Hematopoietic multipotent progenitor cell treated with erythropoietin and hydrocortisone succinate and interleukin-3 and kit ligand, for 17 days (in vitro differentiated cells): ENCODE measurements at regions not wholly inside any gene's neighbourhood (a gene's known extent, or its start where the extent isn't known, plus 50 kb on each side); places are given as distances from the start of the nearest gene placed in this dataset.
"Not testable (repeated sequence)": the region's sequence is repeated elsewhere in the genome, so short reads cannot be mapped to it uniquely, and the experiment has no call there.

Experiments used
- DNase-seq: peaks from one replicate; pipeline ENCODE4 v3.0.0-alpha.2; 2015; ENCODE audit warnings: low spot score

DNA sequence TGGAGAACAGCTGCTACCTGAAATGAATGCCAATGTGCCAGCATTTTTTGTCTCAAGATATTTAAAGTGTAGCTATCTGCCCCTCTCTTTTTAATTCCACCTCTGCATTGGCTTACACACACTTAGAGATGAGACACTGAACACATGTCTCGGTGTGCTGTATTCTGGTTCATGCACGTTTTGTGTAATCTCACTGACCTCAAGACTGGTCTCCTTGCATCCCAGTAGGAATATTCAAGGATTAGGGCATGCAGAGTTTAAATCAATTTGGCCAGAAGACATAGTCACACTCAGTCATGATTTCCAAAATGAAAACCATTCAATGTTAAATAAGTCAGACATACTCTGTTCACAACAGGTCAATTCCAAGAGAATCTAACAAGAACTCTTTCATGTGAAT lies 561.8 kb upstream of the TUSC1 start:
- no peak for DNase-seq

DNA sequence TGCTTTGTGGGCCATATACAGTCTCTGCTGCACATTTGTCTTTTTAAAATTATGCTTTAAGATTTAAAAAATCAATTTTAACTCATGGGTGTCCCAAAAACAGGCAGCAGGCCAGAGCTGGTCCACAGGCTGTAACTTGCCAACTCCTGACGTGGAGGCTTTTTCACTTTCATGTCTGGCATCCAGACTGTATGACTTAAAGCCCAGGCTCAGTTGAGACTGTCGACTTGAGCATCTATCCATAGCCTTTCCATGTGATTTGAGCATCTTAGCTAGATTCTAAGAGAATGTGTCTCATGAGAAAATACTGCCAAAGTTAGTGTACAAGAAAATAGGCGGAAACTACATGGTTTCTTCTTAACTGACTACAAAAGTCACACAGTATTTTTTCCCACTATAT lies 559.0 kb upstream of the TUSC1 start:
- no peak for DNase-seq

DNA sequence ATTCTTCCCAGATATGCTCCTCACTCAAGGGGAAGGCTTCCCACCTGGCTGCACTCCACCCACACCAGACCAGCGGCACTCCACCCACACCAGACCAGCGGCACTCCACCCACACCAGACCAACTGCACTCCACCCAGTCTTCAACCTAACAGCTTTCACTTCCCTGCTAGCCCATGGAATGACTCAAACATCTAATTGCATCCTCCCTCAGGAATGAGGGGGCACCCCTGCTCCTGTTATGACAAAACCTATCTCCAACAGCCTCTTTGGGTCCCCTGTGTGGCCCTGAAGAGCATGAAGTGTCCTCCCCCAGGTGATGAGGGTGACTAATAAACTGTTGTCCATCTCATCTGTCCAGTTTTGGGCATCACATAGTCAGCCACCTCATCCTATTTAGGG lies 556.6 kb upstream of the TUSC1 start:
- DNase-seq, result no peak

DNA sequence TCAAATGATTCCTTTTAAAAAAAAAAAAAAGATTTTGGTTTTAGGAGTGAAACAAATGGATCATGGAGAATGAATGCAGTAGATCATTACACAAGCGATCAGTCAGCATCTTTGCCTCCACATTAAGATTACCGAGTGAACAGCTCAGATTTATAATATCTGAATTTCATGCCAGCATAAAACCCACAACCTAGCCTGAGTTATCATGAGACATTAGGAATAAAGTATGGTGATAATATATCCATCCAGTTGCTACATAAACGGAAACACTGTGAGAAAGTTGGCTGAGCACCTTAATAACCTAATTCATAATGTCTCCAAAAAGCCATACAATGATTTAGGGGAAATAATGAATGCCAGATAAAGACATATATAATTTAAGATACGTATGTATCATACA lies 553.1 kb upstream of the TUSC1 start:
- no peak for DNase-seq

DNA sequence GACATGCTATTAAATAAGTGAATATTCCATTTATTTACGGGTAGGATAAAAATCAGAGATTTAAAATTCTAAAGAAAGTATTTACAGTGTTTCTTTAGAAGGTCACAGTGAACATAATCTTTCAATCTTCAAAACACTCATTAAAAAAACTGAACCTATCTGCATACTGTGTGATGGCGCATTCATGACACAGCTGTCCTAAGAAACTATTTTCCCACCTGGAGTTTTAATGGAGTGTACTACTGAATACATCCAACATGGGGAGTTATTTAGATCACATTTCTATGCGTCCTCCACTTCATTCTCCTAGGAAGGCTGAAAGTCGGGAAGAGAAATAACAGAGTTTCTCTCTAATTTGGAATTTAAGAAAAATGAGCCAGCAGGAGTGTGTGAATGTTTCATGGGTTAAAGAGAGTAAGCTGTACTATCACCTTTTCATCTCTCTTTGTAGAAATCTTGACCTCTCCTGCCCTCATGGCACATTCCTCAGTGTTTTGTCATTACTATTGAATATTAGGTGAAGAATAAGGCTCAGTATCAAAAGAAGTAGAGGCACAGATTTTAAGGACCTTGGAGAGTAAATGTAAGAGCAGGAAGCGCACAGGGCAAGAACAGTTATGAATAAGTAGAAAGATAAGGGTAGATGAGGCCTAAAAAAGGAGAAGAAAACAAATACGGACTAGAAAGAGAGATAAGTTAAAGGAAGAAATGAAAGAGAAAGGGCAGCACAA lies 551.2 kb upstream of the TUSC1 start:
- no peak for DNase-seq

DNA sequence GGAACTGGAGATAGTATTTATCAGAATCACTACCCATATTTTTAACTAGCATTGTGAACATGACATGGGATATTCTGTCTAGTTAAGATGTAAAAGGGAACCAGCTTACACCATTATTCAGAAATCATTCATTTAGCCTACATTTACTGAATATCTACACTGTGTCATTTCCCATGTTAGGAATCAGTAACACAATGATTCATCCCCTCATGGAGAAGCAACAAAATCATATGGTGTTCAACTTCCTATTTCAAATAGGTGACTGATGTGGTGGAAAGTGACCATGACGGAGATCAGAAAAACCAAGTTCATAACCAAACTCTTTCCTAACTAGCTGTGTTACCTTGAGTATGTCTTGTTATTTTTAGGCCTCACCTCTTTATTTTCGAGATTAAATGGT lies 550.0 kb upstream of the TUSC1 start:
- DNase-seq, result no peak

DNA sequence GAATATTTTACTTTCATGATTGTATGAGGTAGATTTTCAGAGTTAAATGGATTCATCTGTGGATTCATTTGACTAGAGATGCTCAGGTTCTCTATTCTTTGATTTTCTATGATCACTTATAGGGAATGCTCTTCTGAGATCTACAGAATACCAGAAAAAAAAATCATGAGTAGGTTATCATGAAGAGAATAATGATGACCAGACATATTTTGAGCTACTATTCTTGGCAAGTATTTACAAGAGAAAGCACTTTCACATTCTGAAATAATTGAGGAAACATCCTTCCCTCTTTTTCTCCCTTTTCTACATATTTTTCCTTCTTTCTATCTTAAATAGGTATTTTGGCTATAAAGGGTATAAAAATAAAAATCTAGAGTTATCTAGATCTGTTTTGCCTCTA lies 543.0 kb upstream of the TUSC1 start:
- DNase-seq, result no peak

DNA sequence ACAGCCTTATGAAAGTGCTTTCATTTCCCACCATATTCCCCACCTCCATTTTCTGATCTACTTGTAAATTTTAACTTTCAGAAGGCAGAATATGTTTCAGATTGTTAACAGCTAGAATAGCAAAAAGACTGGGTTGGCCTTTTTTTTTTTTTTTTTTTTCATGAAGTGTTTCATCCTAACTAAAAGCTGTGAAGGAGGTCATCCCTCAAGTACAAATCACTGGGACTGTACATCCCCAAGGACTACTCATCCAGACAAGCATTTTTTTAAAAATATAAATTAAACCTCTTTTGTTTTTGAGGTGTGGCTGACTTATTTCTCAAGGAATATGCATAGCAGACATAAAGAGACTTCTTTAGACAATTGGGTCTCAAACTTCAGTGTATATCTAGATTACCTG lies 542.1 kb upstream of the TUSC1 start:
- DNase-seq, result no peak

DNA sequence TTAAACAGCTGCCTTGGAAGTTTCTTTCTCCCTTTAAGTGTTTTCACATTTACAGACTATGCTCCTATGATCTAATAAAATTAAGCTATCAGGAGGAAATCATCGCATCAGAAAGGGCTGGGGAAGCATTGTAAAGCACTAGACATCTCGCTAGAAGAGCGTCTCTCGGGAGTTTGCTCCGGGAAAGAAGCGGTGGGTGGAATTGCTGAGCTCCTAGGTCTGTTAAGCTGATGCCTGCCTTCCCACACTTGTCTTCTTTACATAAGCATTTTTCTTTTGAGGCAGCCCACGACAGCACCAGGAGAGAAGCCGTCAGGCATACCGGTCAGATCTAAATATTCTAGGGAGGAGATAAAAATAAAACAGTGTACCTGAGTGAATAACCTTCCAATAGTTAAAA lies 541.7 kb upstream of the TUSC1 start:
- DNase-seq, result no peak

DNA sequence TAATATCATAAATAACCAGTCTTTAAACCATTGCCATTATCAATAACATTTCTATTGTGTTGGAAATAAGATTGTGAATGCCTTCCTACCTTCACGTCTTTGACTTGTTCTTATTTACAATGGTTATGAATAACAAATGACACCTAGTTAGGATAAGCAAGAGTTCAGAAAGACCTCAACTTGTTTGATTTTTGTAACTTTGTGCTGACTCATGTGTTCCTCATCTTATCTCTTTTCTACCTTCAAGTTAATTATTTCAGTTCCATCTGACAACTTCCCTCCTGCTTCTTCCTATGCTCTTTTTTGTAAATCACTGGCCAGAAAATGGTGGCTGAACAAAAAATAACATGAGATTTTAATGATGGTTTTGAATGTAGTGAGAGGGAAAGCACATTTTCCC lies 538.5 kb upstream of the TUSC1 start:
- no peak for DNase-seq

DNA sequence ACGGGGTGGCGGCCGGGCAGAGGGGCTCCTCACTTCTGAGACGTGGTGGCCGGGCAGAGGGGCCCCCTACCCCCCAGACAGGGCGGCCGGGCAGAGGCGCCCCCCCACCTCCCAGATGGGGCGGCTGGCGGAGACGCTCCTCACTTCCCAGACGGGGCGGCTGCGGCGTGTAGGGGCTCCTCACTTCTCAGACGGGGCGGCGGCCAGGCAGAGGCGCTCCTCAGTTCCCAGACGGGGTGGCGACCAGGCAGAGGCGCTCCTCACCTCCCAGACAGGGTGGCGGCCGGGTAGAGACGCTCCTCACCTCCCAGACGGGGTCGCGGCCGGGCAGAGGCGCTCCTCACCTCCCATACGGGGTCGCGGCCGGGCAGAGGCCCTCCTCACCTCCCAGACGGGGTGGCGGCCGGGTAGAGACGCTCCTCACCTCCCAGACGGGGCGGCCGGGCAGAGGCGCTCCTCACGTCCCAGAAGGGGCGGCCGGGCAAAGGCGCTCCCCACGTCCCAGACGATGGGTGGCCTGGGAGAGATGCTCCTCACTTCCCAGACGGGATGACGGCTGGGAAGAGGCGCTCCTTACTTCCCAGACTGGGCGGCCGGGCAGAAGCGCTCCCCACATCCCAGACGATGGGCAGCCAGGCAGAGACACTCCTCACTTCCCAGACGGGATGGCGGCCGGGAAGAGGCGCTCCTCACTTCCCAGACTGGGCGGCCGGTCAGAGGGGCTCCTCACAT lies 536.6 kb upstream of the TUSC1 start:
- not testable (repeated sequence) for DNase-seq

DNA sequence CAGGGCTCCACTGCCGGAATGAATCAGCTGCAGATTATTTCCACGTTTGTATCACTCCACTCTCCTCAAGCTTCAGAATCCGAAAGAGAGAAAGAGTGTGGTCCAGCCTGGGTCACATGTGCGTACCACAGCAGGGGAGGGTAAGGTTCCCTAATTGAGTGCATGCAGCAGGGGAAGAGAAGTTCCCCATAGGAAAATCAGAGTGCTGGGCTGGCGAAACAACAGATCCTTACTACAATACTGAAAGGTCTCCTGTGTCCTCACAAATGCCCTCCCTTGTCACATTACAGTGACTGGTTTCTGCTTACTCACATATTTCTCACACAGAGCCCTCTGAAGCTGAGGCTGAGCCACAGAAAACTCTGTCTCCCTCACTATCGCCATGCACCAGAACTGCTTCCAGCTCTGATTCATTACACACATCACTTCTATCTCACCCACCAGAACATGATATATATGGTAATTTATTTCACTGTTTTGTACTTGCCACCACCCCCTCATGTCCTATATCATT lies 532.2 kb upstream of the TUSC1 start:
- no peak for DNase-seq

DNA sequence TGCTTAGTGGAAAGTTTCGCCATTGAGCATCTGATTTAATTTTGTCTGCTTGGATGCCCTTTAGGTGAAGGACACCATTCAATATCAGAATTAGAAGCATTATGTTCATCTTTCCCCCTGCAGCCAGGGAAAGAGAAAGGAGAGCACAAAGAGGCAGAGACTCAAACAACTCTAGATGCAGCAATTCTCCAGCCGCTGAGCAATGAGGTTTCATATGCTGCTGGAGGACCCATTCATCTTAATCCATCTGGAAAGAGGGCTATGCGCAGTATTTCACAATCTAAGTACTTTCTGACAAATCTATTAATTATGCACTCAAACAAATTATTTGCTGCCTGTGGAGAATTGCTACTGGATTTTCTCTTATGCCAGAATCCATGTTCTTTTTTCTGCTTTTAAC lies 527.0 kb upstream of the TUSC1 start:
- DNase-seq, result no peak

DNA sequence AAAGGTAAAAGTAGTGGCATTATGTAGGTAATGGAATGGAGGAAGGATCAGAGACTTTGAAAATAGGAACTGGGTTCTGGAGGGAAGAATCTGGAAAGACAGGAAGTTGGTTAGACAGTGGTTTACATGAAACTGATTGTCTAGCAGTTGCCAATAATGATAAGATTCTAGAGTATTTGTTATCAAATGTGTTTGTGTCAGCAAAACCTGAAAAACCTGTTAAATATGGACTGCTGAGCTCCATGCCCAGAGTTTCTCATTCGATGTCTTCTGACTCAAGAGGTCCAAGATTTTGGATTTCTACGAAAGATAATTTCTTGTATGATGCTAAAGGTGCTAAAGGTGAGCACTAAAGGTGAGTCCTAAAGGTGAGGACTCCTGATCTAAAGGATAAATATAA lies 515.0 kb upstream of the TUSC1 start:
- DNase-seq, result no peak

DNA sequence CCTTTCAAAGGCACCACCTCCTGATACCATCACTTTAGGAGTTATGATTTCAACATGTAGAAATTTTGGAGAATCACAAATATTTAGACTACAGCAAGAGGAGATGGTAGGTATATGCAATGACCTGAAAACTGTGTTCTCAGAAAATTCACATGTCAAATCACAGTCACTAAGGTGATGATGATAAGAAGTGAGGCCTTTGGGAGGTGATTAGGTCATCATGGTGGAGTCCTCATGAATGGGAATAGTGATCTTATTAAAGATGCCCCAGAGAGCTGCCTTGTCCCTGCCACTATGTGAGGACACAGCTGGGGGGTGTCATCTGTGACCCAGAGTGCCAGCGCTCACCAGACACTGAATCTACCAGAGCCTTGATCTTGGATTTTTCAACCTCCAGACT lies 513.5 kb upstream of the TUSC1 start:
- DNase-seq, result no peak

DNA sequence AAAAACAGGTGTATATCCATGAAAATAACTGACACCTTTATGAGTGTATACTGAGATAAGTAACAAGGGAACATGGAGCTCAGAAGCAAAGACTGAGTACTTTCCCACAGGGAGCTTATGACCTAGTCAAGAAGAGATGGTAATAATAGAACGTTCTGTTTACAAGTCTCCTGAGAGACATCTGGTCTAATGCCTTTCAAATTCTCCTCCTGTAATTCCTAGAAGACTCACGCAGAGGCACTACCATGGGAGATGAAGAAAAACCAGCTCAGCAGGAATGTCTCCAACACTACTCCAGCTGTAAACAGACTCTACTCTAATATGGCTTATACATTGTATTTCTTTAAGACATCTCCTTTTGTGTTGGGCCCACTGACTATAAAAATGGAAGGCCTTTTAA lies 503.6 kb upstream of the TUSC1 start:
- DNase-seq, result no peak

DNA sequence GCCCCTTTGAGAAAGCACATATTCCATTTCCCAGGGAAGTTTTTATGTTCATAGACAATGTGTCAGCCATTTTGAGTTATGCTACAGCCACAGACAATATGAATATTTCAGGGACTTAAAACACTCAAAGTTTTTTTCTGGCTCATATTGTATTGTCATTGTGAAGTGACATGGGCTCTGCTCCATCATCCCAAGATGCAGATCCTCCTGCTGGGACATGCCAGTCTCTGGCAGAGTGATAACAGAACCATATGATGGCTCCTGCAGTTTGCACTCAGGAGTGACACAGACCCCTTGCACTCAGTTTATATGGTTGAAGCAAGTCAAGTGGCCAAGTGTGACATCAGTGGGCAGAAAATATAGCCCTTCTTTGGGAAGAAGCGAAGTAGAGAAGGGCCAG lies 498.4 kb upstream of the TUSC1 start:
- no peak for DNase-seq

DNA sequence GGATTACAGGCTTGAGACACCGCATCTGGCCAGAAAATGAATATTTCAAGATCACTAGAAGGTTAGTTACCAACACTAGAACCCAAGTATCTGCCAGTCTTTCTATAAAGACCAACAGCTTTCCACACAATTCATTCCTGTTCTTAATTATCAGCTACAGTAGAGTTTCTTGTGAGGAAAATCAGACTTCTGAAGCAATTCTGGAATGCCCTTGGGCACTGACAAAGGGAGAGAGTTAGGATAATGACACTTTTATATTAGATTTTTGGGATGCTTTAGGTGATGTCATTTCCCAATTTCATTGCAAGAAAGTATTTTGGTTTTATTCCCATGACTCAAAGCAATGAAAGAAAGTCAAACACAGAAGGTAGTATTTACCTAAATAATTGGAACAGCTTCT lies 497.0 kb upstream of the TUSC1 start:
- no peak for DNase-seq

DNA sequence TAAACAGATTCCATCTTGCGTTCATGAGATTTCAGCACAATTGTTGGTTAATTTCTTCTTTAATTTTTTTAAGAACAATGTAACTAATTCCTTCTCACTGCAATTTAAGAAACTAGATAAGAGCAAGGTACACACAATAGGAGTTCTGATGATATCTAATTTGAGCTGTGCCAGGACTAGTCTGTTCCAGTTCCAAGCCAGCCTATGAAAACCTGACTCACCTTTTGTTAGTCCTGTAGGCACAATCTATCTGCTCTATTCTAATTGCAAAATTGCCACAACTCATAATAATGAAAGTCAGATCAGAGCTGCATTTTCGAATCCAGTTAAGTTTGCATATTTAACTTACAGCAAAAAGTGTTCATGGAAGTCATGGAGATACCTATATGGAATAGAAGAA lies 494.1 kb upstream of the TUSC1 start:
- no peak for DNase-seq

DNA sequence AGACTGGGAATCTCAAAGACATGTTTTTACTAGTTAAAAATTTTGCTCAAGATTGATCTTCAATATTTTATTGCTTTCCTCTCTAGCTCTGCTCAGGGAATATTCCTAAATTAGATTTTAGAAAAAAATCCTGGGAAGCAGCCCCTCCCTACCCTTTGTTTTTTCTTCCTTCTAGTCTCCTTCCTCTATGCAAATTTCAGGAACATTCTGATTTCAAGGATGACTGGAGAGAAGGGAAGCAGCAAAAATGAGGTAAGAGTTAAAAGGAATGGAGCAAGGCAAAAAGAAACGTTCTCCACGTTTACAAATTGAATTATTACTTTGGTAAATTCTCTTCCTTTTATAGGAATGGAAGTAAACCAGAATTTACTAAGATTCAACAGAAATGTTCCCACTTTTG lies 493.4 kb upstream of the TUSC1 start:
- DNase-seq, result no peak

DNA sequence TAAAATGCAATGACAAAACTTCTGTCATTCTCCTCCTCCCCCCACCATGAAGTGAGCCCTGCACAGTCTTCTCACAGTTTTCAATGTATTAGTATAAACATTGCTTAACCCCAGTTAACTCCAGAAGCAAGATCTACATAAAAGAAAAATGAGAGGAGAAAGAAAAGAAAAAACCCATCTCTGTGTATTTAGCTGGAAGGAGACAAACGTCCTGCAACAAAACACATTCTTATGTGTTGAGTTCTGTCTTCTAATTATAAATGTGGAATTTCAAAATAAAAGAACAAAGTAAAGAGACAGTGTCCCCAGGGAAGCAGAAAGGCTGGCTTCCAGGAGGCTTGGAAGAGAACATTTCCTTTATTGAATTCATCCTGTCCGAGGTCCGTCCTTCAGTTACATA lies 491.9 kb upstream of the TUSC1 start:
- no peak for DNase-seq

DNA sequence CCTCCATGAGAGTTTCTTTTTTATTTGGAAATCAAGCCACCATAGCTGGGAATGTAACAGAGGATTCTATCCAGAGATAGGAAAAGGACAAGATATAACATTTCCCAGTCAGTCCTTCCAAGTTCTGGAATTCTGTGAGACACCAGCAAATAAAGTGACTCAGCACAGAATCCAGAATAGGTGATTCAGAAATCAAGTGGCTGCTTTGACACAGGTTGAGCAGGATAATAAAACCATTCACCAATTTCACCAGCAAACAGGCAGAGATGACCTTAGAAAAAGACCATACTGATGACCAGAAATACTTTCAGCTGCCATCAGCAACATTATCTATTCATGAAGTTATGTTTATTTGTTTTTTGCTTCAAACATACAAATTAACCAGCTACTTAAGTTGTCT lies 491.5 kb upstream of the TUSC1 start:
- no peak for DNase-seq

DNA sequence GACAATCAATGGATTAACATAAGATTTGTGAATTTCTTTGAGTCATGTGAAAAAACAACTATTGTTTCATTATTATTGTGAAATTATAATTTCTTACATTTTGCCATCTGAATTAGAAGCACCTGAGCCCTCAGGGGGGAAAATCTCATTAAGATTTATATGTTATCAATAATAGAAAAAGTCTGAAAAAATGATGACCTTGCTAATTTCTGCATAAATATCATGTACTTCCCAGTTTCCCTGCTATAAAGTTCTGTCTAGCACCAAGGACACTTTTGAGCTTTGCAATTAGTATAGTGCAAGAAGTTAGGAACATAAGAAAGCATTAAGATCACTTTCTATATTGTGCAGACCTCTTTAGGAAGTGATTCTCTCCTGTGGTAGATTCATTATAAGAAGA lies 488.3 kb upstream of the TUSC1 start:
- DNase-seq, result no peak

DNA sequence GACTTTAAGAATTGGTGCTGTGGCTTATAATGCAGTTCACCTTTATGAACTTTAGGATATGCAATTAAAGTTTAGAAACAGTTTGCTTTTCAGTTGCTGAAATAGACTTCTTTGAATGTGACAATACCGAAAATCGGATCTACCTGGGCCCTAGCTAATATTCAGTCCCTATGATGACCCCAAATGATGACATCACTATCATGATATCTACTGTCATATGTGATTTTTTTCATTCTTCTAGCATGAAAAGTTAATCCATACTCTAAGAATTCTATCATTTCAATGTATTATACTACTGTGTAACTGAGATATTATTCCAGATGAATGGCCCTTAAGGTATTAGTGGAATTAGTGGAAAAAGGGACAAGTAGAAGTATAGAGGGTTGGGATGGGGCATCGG lies 487.2 kb upstream of the TUSC1 start:
- DNase-seq, result no peak
